Endothelial cell of umbilical vein (primary cell): ENCODE measurements at regions not wholly inside any gene's neighbourhood (a gene's known extent, or its start where the extent isn't known, plus 50 kb on each side); places are given as distances from the start of the nearest gene placed in this dataset.

Source experiments
- BruUV-seq: library from RNA; stranded (reverse); fragments of 400-500 nt; replicated peaks from 2 replicates; lab custom pipeline; 2021; lab: Mats Ljungman, UMichigan
- CTCF ChIA-PET: fragments of 300-600, 350-600 bp; sonication (Branson Sonifier 250); formaldehyde crosslinking; loops from one replicate; lab custom pipeline; 2021; ENCODE audit warnings: antibody characterized with exemption, inconsistent platforms; lab: Charles Lee
- POLR2A ChIA-PET: fragments of 300-600, 350-600 bp; sonication (Branson Sonifier 250); formaldehyde crosslinking; loops from one replicate; lab custom pipeline; 2021; ENCODE audit warnings: antibody characterized with exemption, inconsistent platforms; lab: Charles Lee
- DNase-seq: peaks from one replicate; pipeline ENCODE4 v3.0.0-alpha.2; 2011; ENCODE audit warnings: low read depth, low spot score
- FAIRE-seq: peaks from 2 replicates; lab custom pipeline; 2011; peaks lifted over from hg19 to GRCh38; lab: Jason Lieb, UNC
- H2AFZ ChIP-seq: 2 replicates; pipeline ENCODE4 v1.6.0; 2012; ENCODE audit warnings: low read depth, low read length, control low read depth, inconsistent platforms
- H3K27ac ChIP-seq: 2 replicates; pipeline ENCODE4 v1.5.1; 2011; ENCODE audit warnings: low read depth, mild to moderate bottlenecking, control low read depth, low read length, moderate library complexity; ENCODE audit not compliant: insufficient read depth
- H3K27me3 ChIP-seq, 2 experiments: 2 replicates each; pipeline versions ENCODE4 v1.6.0 to v1.6.1; 2011; ENCODE audit warnings: low read length in 2 of 2, mixed read lengths in 1 of 2; ENCODE audit not compliant: control insufficient read depth in 2 of 2, insufficient read depth in 2 of 2
- H3K36me3 ChIP-seq, 2 experiments: 2 replicates in 1 of 2; 3 replicates in 1 of 2; pipeline ENCODE4 v1.5.1; 2011; ENCODE audit warnings: low read length in 2 of 2, mild to moderate bottlenecking in 1 of 2, moderate library complexity in 1 of 2; ENCODE audit not compliant: control insufficient read depth in 2 of 2, insufficient read depth in 2 of 2; ENCODE audit errors: extremely low read depth in 1 of 2
- H3K4me1 ChIP-seq: 3 replicates; pipeline ENCODE4 v1.5.1; 2011; ENCODE audit warnings: mild to moderate bottlenecking, low read length; ENCODE audit not compliant: control insufficient read depth, insufficient read depth; ENCODE audit errors: extremely low read depth
- H3K4me2 ChIP-seq: 2 replicates; pipeline ENCODE4 v1.6.1; 2011; ENCODE audit warnings: low read length, control low read depth, mixed read lengths; ENCODE audit not compliant: insufficient read depth
- H3K4me3 ChIP-seq, 3 experiments: fragments of 200-600 bp in 1 of 3; sonication (generic), shearing (Covaris generic) in 1 of 3; replicated peaks in 1 of 3; 2 replicates each; pipeline ENCODE4 v1.5.1; 2011 to 2016; ENCODE audit warnings: control low read depth in 3 of 3, low read length in 3 of 3, mild to moderate bottlenecking in 2 of 3, inconsistent platforms in 1 of 3, low read depth in 1 of 3, moderate library complexity in 1 of 3; ENCODE audit not compliant: insufficient read depth in 1 of 3
- H3K79me2 ChIP-seq: 2 replicates; pipeline ENCODE4 v1.6.0; 2012; ENCODE audit warnings: low read length, inconsistent platforms; ENCODE audit not compliant: control insufficient read depth, insufficient read depth
- H3K9ac ChIP-seq: replicated peaks from 2 replicates; pipeline ENCODE3; 2011; ENCODE audit warnings: low read length, control low read depth; ENCODE audit not compliant: insufficient read depth; ENCODE audit errors: extremely low read depth
- H3K9me1 ChIP-seq: replicated peaks from 3 replicates; pipeline ENCODE4 v1.6.0; 2011; ENCODE audit warnings: mild to moderate bottlenecking, low read length; ENCODE audit not compliant: control insufficient read depth, insufficient read depth; ENCODE audit errors: extremely low read depth
- H3K9me3 ChIP-seq: replicated peaks from 2 replicates; pipeline ENCODE4 v1.5.1; 2012; ENCODE audit warnings: low read length, inconsistent platforms; ENCODE audit not compliant: control insufficient read depth, insufficient read depth
- H4K20me1 ChIP-seq: replicated peaks from 2 replicates; pipeline ENCODE3; 2011; ENCODE audit warnings: mild to moderate bottlenecking, low read length; ENCODE audit not compliant: control insufficient read depth, insufficient read depth; ENCODE audit errors: extremely low read depth
- EZH2 ChIP-seq: IDR thresholded peaks from 2 replicates; pipeline ENCODE4 v1.6.1; 2012; ENCODE audit warnings: borderline replicate concordance, low read depth, mild to moderate bottlenecking, moderate library complexity, low read length, inconsistent platforms; ENCODE audit not compliant: severe bottlenecking
- FOS ChIP-seq: IDR thresholded peaks from 2 replicates; pipeline ENCODE4 v1.6.1; 2011; ENCODE audit warnings: mild to moderate bottlenecking, low read length, moderate library complexity, borderline replicate concordance; ENCODE audit not compliant: insufficient read depth
- GATA2 ChIP-seq: IDR thresholded peaks from 2 replicates; pipeline ENCODE4 v1.7.0; 2011; ENCODE audit warnings: low read depth, mild to moderate bottlenecking, moderate library complexity, mixed read lengths, low read length; ENCODE audit not compliant: insufficient read length, insufficient read depth
- JUN ChIP-seq: IDR thresholded peaks from 2 replicates; pipeline ENCODE4 v1.6.1; 2011; ENCODE audit warnings: borderline replicate concordance, low read depth; ENCODE audit not compliant: insufficient read length, insufficient read depth
- MAX ChIP-seq: IDR thresholded peaks from 2 replicates; pipeline ENCODE4 v1.6.1; 2011; ENCODE audit not compliant: insufficient read depth, insufficient read length
- MYC ChIP-seq: IDR thresholded peaks from one replicate; pipeline ENCODE4 v1.6.1; 2011; ENCODE audit warnings: mild to moderate bottlenecking, low read depth, low read length
- POLR2A ChIP-seq: IDR thresholded peaks from 2 replicates; pipeline ENCODE4 v1.6.1; 2012; ENCODE audit warnings: low read depth, mild to moderate bottlenecking, control low read depth, low read length
- POLR2AphosphoS5 ChIP-seq: IDR thresholded peaks from 2 replicates; pipeline ENCODE4 v1.6.1; 2012; ENCODE audit warnings: low read depth, mild to moderate bottlenecking, control low read depth, low read length, moderate library complexity; ENCODE audit not compliant: insufficient read depth
- dilution Hi-C: fragments of 300-500 bp; cut with MboI; formaldehyde crosslinking; loops from one replicate; pipeline ENCODE4 v1.15.0; 2019; ENCODE audit warnings: low sequenced_read_pairs; ENCODE audit not compliant: extremely low pct_ligation_motif_present
- intact Hi-C: fragments of 100-400 bp; cut with micrococcal nuclease; formaldehyde crosslinking; loops from one replicate; pipeline ENCODE4 v1.10.0; 2022
- TF ChIP-seq, protein P1 (sequence below), 2 donors: IDR thresholded peaks; 1 replicate in 1 of 2; 2 replicates in 1 of 2; pipeline ENCODE4 v1.5.1; 2011; ENCODE audit warnings: low read length in 2 of 2, mild to moderate bottlenecking in 2 of 2, moderate library complexity in 2 of 2, control low read depth in 1 of 2, inconsistent platforms in 1 of 2, low read depth in 1 of 2; ENCODE audit not compliant: insufficient read depth in 1 of 2; ENCODE audit errors: extremely low read depth in 1 of 2

GRCh38 chr1:230565141-230565540 is 77.1 kb upstream of the COG2 start:
- CTCF ChIA-PET = no interaction called here
- H3K9me1 ChIP-seq = no peaks in the 10 kb centered on the region
- H3K9me3 ChIP-seq = no peaks in the 10 kb centered on the region
- no peaks in the 10 kb centered on the region for H3K36me3 ChIP-seq
- POLR2A ChIA-PET = no interaction called here
- H3K27me3 ChIP-seq = no peaks in the 10 kb centered on the region
- TF ChIP-seq GATA2 (no peak), EZH2 (no peak), JUN (no peak), POLR2A (no peak), POLR2AphosphoS5 (no peak), FOS (no peak), MYC (no peak), MAX (no peak)
- TF ChIP-seq, protein P1, sequence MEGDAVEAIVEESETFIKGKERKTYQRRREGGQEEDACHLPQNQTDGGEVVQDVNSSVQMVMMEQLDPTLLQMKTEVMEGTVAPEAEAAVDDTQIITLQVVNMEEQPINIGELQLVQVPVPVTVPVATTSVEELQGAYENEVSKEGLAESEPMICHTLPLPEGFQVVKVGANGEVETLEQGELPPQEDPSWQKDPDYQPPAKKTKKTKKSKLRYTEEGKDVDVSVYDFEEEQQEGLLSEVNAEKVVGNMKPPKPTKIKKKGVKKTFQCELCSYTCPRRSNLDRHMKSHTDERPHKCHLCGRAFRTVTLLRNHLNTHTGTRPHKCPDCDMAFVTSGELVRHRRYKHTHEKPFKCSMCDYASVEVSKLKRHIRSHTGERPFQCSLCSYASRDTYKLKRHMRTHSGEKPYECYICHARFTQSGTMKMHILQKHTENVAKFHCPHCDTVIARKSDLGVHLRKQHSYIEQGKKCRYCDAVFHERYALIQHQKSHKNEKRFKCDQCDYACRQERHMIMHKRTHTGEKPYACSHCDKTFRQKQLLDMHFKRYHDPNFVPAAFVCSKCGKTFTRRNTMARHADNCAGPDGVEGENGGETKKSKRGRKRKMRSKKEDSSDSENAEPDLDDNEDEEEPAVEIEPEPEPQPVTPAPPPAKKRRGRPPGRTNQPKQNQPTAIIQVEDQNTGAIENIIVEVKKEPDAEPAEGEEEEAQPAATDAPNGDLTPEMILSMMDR (IDR thresholded peaks at IDR 0.05; ENCODE audit: extremely low read depth in 1 of 2, insufficient read depth in 1 of 2, low read depth in 1 of 2, low read length in 2 of 2) = no peak
- no peak overlapping the region for H3K27ac ChIP-seq
- FAIRE-seq (no peak), DNase-seq (no peak)
- H4K20me1 ChIP-seq = no peaks in the 10 kb centered on the region
- no peak overlapping the region for H3K4me2 ChIP-seq
- no peak overlapping the region for H2AFZ ChIP-seq
- no peaks in the 10 kb centered on the region for H3K79me2 ChIP-seq
- H3K4me3 ChIP-seq = no peak overlapping the region
- intact Hi-C loops (no loop called here), dilution Hi-C loops (no loop called here)
- no peak overlapping the region for H3K9ac ChIP-seq
- no peaks in the 10 kb centered on the region for H3K4me1 ChIP-seq
- BruUV-seq = no TSS peak
